ENCODE measurements at regions not wholly inside any gene's neighbourhood (a gene's known extent, or its start where the extent isn't known, plus 50 kb on each side); places are given as distances from the start of the nearest gene placed in this dataset.

GRCh38 chr18:22603902-22604301 lies 186.2 kb upstream of the CTAGE1 start:
- peaks cover 3% of the 10 kb centered on the region for H3K4me1 ChIP-seq
- no peak overlapping the region for H3K4me3 ChIP-seq
- no peaks in the 10 kb centered on the region for H3K36me3 ChIP-seq (ENCODE audit: insufficient read depth in 1 of 2, low read depth in 1 of 2)
- H3K27me3 ChIP-seq (ENCODE audit: insufficient read depth in 3 of 3, low read length in 2 of 3): peaks cover 0 to 9% (median 0%) of the 10 kb centered on the region in 3 donors
- H3K27ac ChIP-seq: no peak overlapping the region
- DNase-seq (no peak), ATAC-seq (no peak)
- H3K9me3 ChIP-seq: no peaks in the 10 kb centered on the region
- intact Hi-C loops (cut with DNase I): no loop called here
- no peak for TF ChIP-seq CTCF (IDR thresholded peaks at IDR 0.05)

GRCh38 chr18:22604390-22604985 lies 186.8 kb upstream of the CTAGE1 start:
- Histone ChIP-seq H3K27me3 (ENCODE audit: insufficient read depth in 3 of 3, low read length in 2 of 3) (peaks cover 0 to 9% (median 0%) of the 10 kb centered on the region in 3 donors), H3K4me1 (peaks cover 3% of the 10 kb centered on the region), H3K36me3 (ENCODE audit: insufficient read depth in 1 of 2, low read depth in 1 of 2) (no peaks in the 10 kb centered on the region), H3K4me3 (peak overlapping the region; percentile 22), H3K27ac (no peak overlapping the region), H3K9me3 (no peaks in the 10 kb centered on the region)
- WGBS, 3 donors: 63 to 72% (median 70%) methylated on average over 10 of the region's 10 CpGs
- intact Hi-C loops (cut with DNase I): no loop called here
- DNase-seq (peak in 1 of 2 donors; percentile 57), ATAC-seq (peak in 1 of 4 donors; percentile 36)
- no peak for TF ChIP-seq CTCF (IDR thresholded peaks at IDR 0.05)

GRCh38 chr18:22604986-22605421 lies 187.3 kb upstream of the CTAGE1 start:
- Histone ChIP-seq H3K27ac (no peak overlapping the region), H3K4me3 (no peak overlapping the region), H3K9me3 (no peaks in the 10 kb centered on the region), H3K27me3 (ENCODE audit: insufficient read depth in 3 of 3, low read length in 2 of 3) (peaks cover 0 to 9% (median 0%) of the 10 kb centered on the region in 3 donors), H3K36me3 (ENCODE audit: insufficient read depth in 1 of 2, low read depth in 1 of 2) (no peaks in the 10 kb centered on the region), H3K4me1 (peaks cover 3% of the 10 kb centered on the region)
- ATAC-seq: no peak
- intact Hi-C loops (cut with DNase I): no loop called here
- TF ChIP-seq CTCF (IDR thresholded peaks at IDR 0.05): no peak
- DNase-seq: no peak
- WGBS, 3 donors: 46 to 50% (median 50%) methylated on average over 3 of the region's 3 CpGs

- Histone ChIP-seq H3K4me1 (peaks cover 3% of the 10 kb centered on the region), H3K36me3 (ENCODE audit: insufficient read depth in 1 of 2, low read depth in 1 of 2) (no peaks in the 10 kb centered on the region), H3K27me3 (ENCODE audit: insufficient read depth in 3 of 3, low read length in 2 of 3) (peaks cover 0 to 6% (median 0%) of the 10 kb centered on the region in 3 donors), H3K9me3 (no peaks in the 10 kb centered on the region), H3K27ac (no peak overlapping the region), H3K4me3 (no peak overlapping the region)
- DNase-seq (no peak), ATAC-seq (no peak)
- 67 to 72% (median 70%) methylated on average over 4 of the region's 4 CpGs for WGBS, 3 donors
- intact Hi-C loops (cut with DNase I): no loop called here
- TF ChIP-seq CTCF (IDR thresholded peaks at IDR 0.05): no peak
Measured at GRCh38 chr18:22605736-22606135, 188.0 kb upstream of the CTAGE1 start.

Data from psoas muscle (tissue), 7 donors.